ENCODE measurements at regions not wholly inside any gene's neighbourhood (a gene's known extent, or its start where the extent isn't known, plus 50 kb on each side); places are given as distances from the start of the nearest gene placed in this dataset.

GRCh38 chr16:6897876-6898485 is 434.7 kb upstream of the RBFOX1 start:
- TF ChIP-seq EZH2phosphoT487 (IDR thresholded peaks at IDR 0.05; ENCODE audit: unreplicated experiment) (no peak), CTCF (conservative IDR thresholded peaks at IDR 0.05; ENCODE audit: low read depth in 2 of 2) (no peak), CREB1 (CRISPR knock-in tag; IDR thresholded peaks at IDR 0.05; ENCODE audit: low read depth) (no peak), ZNF331 (CRISPR knock-in tag; IDR thresholded peaks at IDR 0.05; ENCODE audit: low read depth) (no peak), EZH2 (IDR thresholded peaks at IDR 0.05; ENCODE audit: low read depth, unreplicated experiment) (no peak)
- TF ChIP-seq, protein P1, sequence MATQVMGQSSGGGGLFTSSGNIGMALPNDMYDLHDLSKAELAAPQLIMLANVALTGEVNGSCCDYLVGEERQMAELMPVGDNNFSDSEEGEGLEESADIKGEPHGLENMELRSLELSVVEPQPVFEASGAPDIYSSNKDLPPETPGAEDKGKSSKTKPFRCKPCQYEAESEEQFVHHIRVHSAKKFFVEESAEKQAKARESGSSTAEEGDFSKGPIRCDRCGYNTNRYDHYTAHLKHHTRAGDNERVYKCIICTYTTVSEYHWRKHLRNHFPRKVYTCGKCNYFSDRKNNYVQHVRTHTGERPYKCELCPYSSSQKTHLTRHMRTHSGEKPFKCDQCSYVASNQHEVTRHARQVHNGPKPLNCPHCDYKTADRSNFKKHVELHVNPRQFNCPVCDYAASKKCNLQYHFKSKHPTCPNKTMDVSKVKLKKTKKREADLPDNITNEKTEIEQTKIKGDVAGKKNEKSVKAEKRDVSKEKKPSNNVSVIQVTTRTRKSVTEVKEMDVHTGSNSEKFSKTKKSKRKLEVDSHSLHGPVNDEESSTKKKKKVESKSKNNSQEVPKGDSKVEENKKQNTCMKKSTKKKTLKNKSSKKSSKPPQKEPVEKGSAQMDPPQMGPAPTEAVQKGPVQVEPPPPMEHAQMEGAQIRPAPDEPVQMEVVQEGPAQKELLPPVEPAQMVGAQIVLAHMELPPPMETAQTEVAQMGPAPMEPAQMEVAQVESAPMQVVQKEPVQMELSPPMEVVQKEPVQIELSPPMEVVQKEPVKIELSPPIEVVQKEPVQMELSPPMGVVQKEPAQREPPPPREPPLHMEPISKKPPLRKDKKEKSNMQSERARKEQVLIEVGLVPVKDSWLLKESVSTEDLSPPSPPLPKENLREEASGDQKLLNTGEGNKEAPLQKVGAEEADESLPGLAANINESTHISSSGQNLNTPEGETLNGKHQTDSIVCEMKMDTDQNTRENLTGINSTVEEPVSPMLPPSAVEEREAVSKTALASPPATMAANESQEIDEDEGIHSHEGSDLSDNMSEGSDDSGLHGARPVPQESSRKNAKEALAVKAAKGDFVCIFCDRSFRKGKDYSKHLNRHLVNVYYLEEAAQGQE (IDR thresholded peaks at IDR 0.05; ENCODE audit: unreplicated experiment) = no peak
